ENCODE measurements at regions not wholly inside any gene's neighbourhood (a gene's known extent, or its start where the extent isn't known, plus 50 kb on each side); places are given as distances from the start of the nearest gene placed in this dataset.

DNA sequence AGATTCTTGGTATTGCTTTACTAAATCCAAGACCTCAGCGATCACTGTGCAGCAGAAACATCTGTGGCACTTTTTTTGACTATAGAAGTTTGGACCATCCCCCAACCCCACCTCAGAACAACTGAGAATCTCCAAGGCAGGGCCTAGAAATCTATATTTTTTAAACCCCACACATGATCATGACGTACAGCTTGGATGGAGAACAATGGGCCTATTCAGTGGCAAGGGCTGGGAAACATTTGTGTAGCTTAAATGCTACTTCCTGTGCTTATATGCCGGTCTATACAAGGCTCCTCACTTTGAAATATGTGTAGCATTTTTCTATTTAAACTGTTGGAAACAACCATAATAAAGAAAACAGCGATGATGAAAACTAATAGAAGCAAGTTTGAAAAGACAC, 55.1 kb upstream of the SPRED1 start:
- ChIA-PET POLR2A (no interaction called here), CTCF (interaction anchor here (1.0 to 1.1 kb wide), 2 partner anchors 9 to 18 kb away, joined by 4 to 5 read pairs; no protein-coding TSS in a partner anchor)
- no peak overlapping the region for H3K4me2 ChIP-seq (ENCODE audit: insufficient read depth, low read length)
- H3K9ac ChIP-seq (replicated peaks; ENCODE audit: extremely low read depth, insufficient read depth, low read length): no peak overlapping the region
- H2AFZ ChIP-seq (ENCODE audit: low read depth, low read length): no peak overlapping the region
- no TSS peak for BruUV-seq (replicated peaks)
- no peaks in the 10 kb centered on the region for H3K9me3 ChIP-seq (replicated peaks; ENCODE audit: control insufficient read depth, insufficient read depth, low read length)
- peaks cover 3% of the 10 kb centered on the region for H3K9me1 ChIP-seq (replicated peaks; ENCODE audit: control insufficient read depth, extremely low read depth, insufficient read depth, low read length)
- no peak for TF ChIP-seq MYC (IDR thresholded peaks at IDR 0.05; ENCODE audit: low read depth, low read length)
- no peak for TF ChIP-seq JUN (IDR thresholded peaks at IDR 0.05; ENCODE audit: borderline replicate concordance, insufficient read depth, insufficient read length, low read depth)
- TF ChIP-seq GATA2 (IDR thresholded peaks at IDR 0.05; ENCODE audit: insufficient read depth, insufficient read length, low read depth, low read length): no peak
- TF ChIP-seq POLR2A (IDR thresholded peaks at IDR 0.05; ENCODE audit: low read depth, low read length): no peak
- no peak for TF ChIP-seq EZH2 (IDR thresholded peaks at IDR 0.05; ENCODE audit: borderline replicate concordance, low read depth, low read length, severe bottlenecking)
- TF ChIP-seq, protein P1, sequence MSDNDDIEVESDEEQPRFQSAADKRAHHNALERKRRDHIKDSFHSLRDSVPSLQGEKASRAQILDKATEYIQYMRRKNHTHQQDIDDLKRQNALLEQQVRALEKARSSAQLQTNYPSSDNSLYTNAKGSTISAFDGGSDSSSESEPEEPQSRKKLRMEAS (IDR thresholded peaks at IDR 0.05; ENCODE audit: insufficient read depth, insufficient read length): no peak
- no peak for TF ChIP-seq FOS (IDR thresholded peaks at IDR 0.05; ENCODE audit: borderline replicate concordance, insufficient read depth, low read length)
- TF ChIP-seq, protein P2, sequence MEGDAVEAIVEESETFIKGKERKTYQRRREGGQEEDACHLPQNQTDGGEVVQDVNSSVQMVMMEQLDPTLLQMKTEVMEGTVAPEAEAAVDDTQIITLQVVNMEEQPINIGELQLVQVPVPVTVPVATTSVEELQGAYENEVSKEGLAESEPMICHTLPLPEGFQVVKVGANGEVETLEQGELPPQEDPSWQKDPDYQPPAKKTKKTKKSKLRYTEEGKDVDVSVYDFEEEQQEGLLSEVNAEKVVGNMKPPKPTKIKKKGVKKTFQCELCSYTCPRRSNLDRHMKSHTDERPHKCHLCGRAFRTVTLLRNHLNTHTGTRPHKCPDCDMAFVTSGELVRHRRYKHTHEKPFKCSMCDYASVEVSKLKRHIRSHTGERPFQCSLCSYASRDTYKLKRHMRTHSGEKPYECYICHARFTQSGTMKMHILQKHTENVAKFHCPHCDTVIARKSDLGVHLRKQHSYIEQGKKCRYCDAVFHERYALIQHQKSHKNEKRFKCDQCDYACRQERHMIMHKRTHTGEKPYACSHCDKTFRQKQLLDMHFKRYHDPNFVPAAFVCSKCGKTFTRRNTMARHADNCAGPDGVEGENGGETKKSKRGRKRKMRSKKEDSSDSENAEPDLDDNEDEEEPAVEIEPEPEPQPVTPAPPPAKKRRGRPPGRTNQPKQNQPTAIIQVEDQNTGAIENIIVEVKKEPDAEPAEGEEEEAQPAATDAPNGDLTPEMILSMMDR (IDR thresholded peaks at IDR 0.05; ENCODE audit: extremely low read depth in 1 of 2, insufficient read depth in 1 of 2, low read depth in 1 of 2, low read length in 2 of 2): no peak
- no peak for TF ChIP-seq POLR2AphosphoS5 (IDR thresholded peaks at IDR 0.05; ENCODE audit: insufficient read depth, low read depth, low read length)
- no peaks in the 10 kb centered on the region for H4K20me1 ChIP-seq (replicated peaks; ENCODE audit: control insufficient read depth, extremely low read depth, insufficient read depth, low read length)
- intact Hi-C loops (cut with micrococcal nuclease): no loop called here
- no peak for DNase-seq (ENCODE audit: low read depth, low spot score)
- FAIRE-seq: no peak
- H3K27ac ChIP-seq (ENCODE audit: insufficient read depth, low read depth, low read length): no peak overlapping the region
- peaks cover 4% of the 10 kb centered on the region for H3K4me1 ChIP-seq (ENCODE audit: control insufficient read depth, extremely low read depth, insufficient read depth, low read length)
- no peaks in the 10 kb centered on the region for H3K79me2 ChIP-seq (ENCODE audit: control insufficient read depth, insufficient read depth, low read length)
- dilution Hi-C loops (cut with MboI; ENCODE audit: extremely low pct_ligation_motif_present, low sequenced_read_pairs): no loop called here
- H3K27me3 ChIP-seq (ENCODE audit: control insufficient read depth in 2 of 2, insufficient read depth in 2 of 2, low read length in 2 of 2): peaks cover 8 to 36% of the 10 kb centered on the region in 2 experiments
- H3K4me3 ChIP-seq (replicated peaks in 1 of 3; ENCODE audit: insufficient read depth in 1 of 3, low read depth in 1 of 3, low read length in 3 of 3): no peak overlapping the region
- H3K36me3 ChIP-seq (ENCODE audit: control insufficient read depth in 2 of 2, extremely low read depth in 1 of 2, insufficient read depth in 2 of 2, low read length in 2 of 2): no peaks in the 10 kb centered on the region

Data from endothelial cell of umbilical vein (primary cell).